ENCODE measurements at regions not wholly inside any gene's neighbourhood (a gene's known extent, or its start where the extent isn't known, plus 50 kb on each side); places are given as distances from the start of the nearest gene placed in this dataset.

DNA sequence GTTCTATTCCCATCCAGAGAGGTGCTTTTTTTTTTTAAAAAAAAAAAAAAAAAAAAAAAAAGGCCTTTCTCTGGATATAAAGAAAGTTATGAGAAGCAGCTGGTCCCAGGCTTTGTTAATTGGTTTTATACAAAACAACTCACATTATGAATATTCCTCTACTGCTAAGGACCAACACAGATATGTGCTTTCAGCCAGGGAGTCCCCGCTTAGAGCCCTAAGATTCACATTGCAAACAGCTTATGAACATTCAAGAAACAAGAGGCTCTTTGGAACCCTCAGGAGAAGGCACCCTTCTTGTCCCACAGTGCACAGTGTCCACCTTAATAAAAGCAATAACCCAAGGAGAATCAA, 53.5 kb upstream of the GPR31 start:
- ATAC-seq (ENCODE audit: poor library complexity) (no peak), DNase-seq (no peak)
- H3K36me3 Mint-ChIP-seq (ENCODE audit: low read depth): no peaks in the 10 kb centered on the region
- H3K4me1 Mint-ChIP-seq (ENCODE audit: low read depth): no peaks in the 10 kb centered on the region
- TF ChIP-seq CTCF (IDR thresholded peaks at IDR 0.05): no peak
- no peaks in the 10 kb centered on the region for H3K4me1 ChIP-seq (ENCODE audit: insufficient read depth, low read length)
- H3K27ac Mint-ChIP-seq: no peak overlapping the region
- CTCF ChIA-PET: no interaction called here
- no peak overlapping the region for H3K27ac ChIP-seq (ENCODE audit: low read depth in 1 of 2, low read length in 2 of 2)
- H3K9me3 ChIP-seq (ENCODE audit: control insufficient read depth in 1 of 2, insufficient read depth in 1 of 2, low read length in 2 of 2): no peaks in the 10 kb centered on the region
- POLR2A ChIA-PET: no interaction called here
- peaks cover 6% of the 10 kb centered on the region for H3K27me3 Mint-ChIP-seq
- no peaks in the 10 kb centered on the region for H3K27me3 ChIP-seq (ENCODE audit: control insufficient read depth in 1 of 2, insufficient read depth in 2 of 2, low read length in 2 of 2)
- intact Hi-C loops (cut with DNase I, micrococcal nuclease): loop anchor here in 1 of 2 experiments (10.0 kb wide), 1 partner anchor 684 kb away; no protein-coding TSS in a partner anchor
- H3K4me3 ChIP-seq (ENCODE audit: low read length): no peak overlapping the region
- H3K36me3 ChIP-seq (ENCODE audit: insufficient read depth, low read length): no peaks in the 10 kb centered on the region
- no peaks in the 10 kb centered on the region for H3K9me3 Mint-ChIP-seq
- no peak overlapping the region for H3K4me3 Mint-ChIP-seq

DNA sequence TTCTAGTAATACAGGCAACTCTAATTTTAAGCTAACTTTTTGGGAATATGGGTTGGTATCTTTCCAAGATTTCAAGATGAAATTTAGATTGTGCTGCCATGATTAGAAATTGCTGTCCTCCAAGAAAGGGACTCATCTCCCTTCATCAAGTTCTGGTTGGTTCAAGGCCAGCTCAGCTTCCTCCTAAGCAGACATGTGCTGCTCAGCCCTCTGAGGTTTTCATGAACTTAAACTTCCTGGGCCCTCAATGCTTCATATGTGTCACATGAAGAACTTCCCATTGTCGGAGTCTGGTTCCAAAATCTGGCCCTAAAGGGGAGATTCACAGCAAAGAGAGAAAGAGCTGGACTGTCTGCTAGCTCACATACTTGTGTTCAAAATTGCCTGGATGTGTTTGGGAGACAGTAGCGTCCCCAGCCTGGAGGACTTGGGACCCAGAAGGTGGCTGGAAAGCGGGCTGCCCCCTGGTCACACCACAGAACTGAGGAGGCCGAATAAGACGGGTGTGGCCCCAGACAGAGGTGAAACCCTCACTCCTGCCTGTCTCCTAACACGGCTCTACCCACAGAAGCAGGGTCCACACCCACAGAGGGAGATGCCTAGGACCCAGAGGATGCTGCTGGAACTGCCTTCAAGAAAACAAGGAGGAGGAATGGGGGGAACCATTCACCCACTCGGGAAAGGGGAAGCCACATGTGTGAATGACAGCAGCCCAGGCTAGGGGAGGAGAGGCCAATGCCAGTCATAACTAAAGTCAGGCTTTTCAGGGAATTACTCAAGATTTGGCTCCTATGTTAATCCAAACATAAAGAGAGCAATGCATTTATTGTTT, 54.3 kb upstream of the GPR31 start:
- intact Hi-C loops (cut with DNase I, micrococcal nuclease): loop anchor here in 1 of 2 experiments (10.0 kb wide), 1 partner anchor 683 kb away; no protein-coding TSS in a partner anchor
- no peak for TF ChIP-seq CTCF (IDR thresholded peaks at IDR 0.05)
- POLR2A ChIA-PET: no interaction called here
- Histone ChIP-seq H3K4me1 (ENCODE audit: insufficient read depth, low read length) (no peaks in the 10 kb centered on the region), H3K36me3 (ENCODE audit: insufficient read depth, low read length) (no peaks in the 10 kb centered on the region), H3K4me3 (ENCODE audit: low read length) (no peak overlapping the region), H3K27me3 (ENCODE audit: control insufficient read depth in 1 of 2, insufficient read depth in 2 of 2, low read length in 2 of 2) (no peaks in the 10 kb centered on the region), H3K27ac (ENCODE audit: low read depth in 1 of 2, low read length in 2 of 2) (no peak overlapping the region), H3K9me3 (ENCODE audit: control insufficient read depth in 1 of 2, insufficient read depth in 1 of 2, low read length in 2 of 2) (no peaks in the 10 kb centered on the region)
- H3K27ac Mint-ChIP-seq: no peak overlapping the region
- H3K27me3 Mint-ChIP-seq: peaks cover 4% of the 10 kb centered on the region
- DNase-seq: no peak
- H3K4me3 Mint-ChIP-seq: no peak overlapping the region
- H3K9me3 Mint-ChIP-seq: no peaks in the 10 kb centered on the region
- H3K36me3 Mint-ChIP-seq (ENCODE audit: low read depth): no peaks in the 10 kb centered on the region
- no peak for ATAC-seq (ENCODE audit: poor library complexity)
- H3K4me1 Mint-ChIP-seq (ENCODE audit: low read depth): no peaks in the 10 kb centered on the region
- CTCF ChIA-PET: no interaction called here

DNA sequence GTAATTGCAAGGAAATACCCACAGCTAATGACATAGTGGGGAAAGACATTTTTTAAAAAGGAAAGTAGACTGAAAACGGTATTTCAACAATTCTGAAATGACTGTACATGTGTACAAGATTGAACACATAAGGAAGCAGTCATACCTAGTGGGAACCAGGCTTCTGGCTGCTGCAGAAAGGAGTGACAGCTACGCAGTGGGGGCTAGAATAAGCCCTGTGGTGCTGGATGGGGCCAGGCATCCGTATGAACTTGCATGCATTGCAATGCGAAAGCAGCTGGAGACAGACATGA, 54.9 kb upstream of the GPR31 start:
- ATAC-seq (ENCODE audit: poor library complexity): no peak
- Histone ChIP-seq H3K36me3 (ENCODE audit: insufficient read depth, low read length) (no peaks in the 10 kb centered on the region), H3K27me3 (ENCODE audit: control insufficient read depth in 1 of 2, insufficient read depth in 2 of 2, low read length in 2 of 2) (no peaks in the 10 kb centered on the region), H3K4me1 (ENCODE audit: insufficient read depth, low read length) (no peaks in the 10 kb centered on the region), H3K4me3 (ENCODE audit: low read length) (no peak overlapping the region), H3K27ac (ENCODE audit: low read depth in 1 of 2, low read length in 2 of 2) (no peak overlapping the region), H3K9me3 (ENCODE audit: control insufficient read depth in 1 of 2, insufficient read depth in 1 of 2, low read length in 2 of 2) (no peaks in the 10 kb centered on the region)
- H3K4me1 Mint-ChIP-seq (ENCODE audit: low read depth): no peaks in the 10 kb centered on the region
- no peak for TF ChIP-seq CTCF (IDR thresholded peaks at IDR 0.05)
- ChIA-PET POLR2A (no interaction called here), CTCF (no interaction called here)
- DNase-seq: no peak
- no peak overlapping the region for H3K27ac Mint-ChIP-seq
- intact Hi-C loops (cut with DNase I, micrococcal nuclease): loop anchor here in 1 of 2 experiments (10.0 kb wide), 1 partner anchor 682 kb away; no protein-coding TSS in a partner anchor
- H3K36me3 Mint-ChIP-seq (ENCODE audit: low read depth): no peaks in the 10 kb centered on the region
- H3K27me3 Mint-ChIP-seq: no peaks in the 10 kb centered on the region
- no peak overlapping the region for H3K4me3 Mint-ChIP-seq
- no peaks in the 10 kb centered on the region for H3K9me3 Mint-ChIP-seq

All from CD4-positive, alpha-beta T cell (primary cell).